ENCODE measurements at regions not wholly inside any gene's neighbourhood (a gene's known extent, or its start where the extent isn't known, plus 50 kb on each side); places are given as distances from the start of the nearest gene placed in this dataset.
A peak's percentile ranks its signal among the peaks of the same experiment; 100 is the strongest.

GRCh38 chr1:53378061-53378460 lies 50.2 kb upstream of the LRP8 start:
- no peak for DNase-seq (ENCODE audit: low read depth)

- DNase-seq (ENCODE audit: low read depth): no peak
Observed at GRCh38 chr1:53378932-53379661, 51.2 kb upstream of the LRP8 start.

- DNase-seq (ENCODE audit: low read depth): no peak
Observed at GRCh38 chr1:53379662-53380002, 51.8 kb upstream of the LRP8 start.

GRCh38 chr1:53380296-53380695 lies 52.4 kb upstream of the LRP8 start:
- no peak for DNase-seq (ENCODE audit: low read depth)

- no peak for DNase-seq (ENCODE audit: low read depth)
Observed at GRCh38 chr1:53381790-53382401, 54.0 kb upstream of the LRP8 start.

GRCh38 chr1:53383136-53383870 lies 55.4 kb upstream of the LRP8 start:
- DNase-seq (ENCODE audit: low read depth): no peak

GRCh38 chr1:53384796-53385195 lies 56.9 kb upstream of the LRP8 start:
- no peak for DNase-seq (ENCODE audit: low read depth)

- no peak for DNase-seq (ENCODE audit: low read depth)
Observed at GRCh38 chr1:53385276-53386225, 57.7 kb upstream of the LRP8 start.

- DNase-seq (ENCODE audit: low read depth): no peak
Observed at GRCh38 chr1:53388963-53389362, 61.1 kb upstream of the LRP8 start.

GRCh38 chr1:53390261-53390660 lies 62.4 kb upstream of the LRP8 start:
- DNase-seq (ENCODE audit: low read depth): no peak

- DNase-seq (ENCODE audit: low read depth): no peak
Observed at GRCh38 chr1:53390736-53391135, 62.9 kb upstream of the LRP8 start.

GRCh38 chr1:53391296-53391695 lies 63.4 kb upstream of the LRP8 start:
- no peak for DNase-seq (ENCODE audit: low read depth)

GRCh38 chr1:53391982-53392381 lies 64.1 kb upstream of the LRP8 start:
- no peak for DNase-seq (ENCODE audit: low read depth)

GRCh38 chr1:53392460-53392859 lies 64.6 kb upstream of the LRP8 start:
- no peak for DNase-seq (ENCODE audit: low read depth)

- peak; percentile 61 for DNase-seq (ENCODE audit: low read depth)
Observed at GRCh38 chr1:53393325-53393792, 65.5 kb upstream of the LRP8 start.

GRCh38 chr1:53394306-53394705 lies 64.9 kb upstream of the DMRTB1 start:
- DNase-seq (ENCODE audit: low read depth): no peak

GRCh38 chr1:53395671-53396215 lies 63.5 kb upstream of the DMRTB1 start:
- no peak for DNase-seq (ENCODE audit: low read depth)

- DNase-seq (ENCODE audit: low read depth): no peak
Observed at GRCh38 chr1:53396573-53397268, 62.5 kb upstream of the DMRTB1 start.

- DNase-seq (ENCODE audit: low read depth): no peak
Observed at GRCh38 chr1:53398091-53398490, 61.1 kb upstream of the DMRTB1 start.

GRCh38 chr1:53398576-53399365 lies 60.4 kb upstream of the DMRTB1 start:
- no peak for DNase-seq (ENCODE audit: low read depth)
